IMR-90 (cell line): ENCODE measurements at regions not wholly inside any gene's neighbourhood (a gene's known extent, or its start where the extent isn't known, plus 50 kb on each side); places are given as distances from the start of the nearest gene placed in this dataset.

ENCODE experiments used
- ATAC-seq: fragments of 200-7000 bp; cut with Tn5 transposase; 2 replicates; pipeline ENCODE4 v1.9.1; 2020; ENCODE audit warnings: low read depth, mild to moderate bottlenecking, moderate library complexity
- BruUV-seq: library from RNA; stranded (reverse); fragments of 400-500 nt; replicated peaks from 2 replicates; lab custom pipeline; 2021; lab: Mats Ljungman, UMichigan
- CTCF ChIA-PET: fragments of 300-600 bp; formaldehyde crosslinking; extraction: SDS; loops from one replicate; lab custom pipeline; 2021; ENCODE audit warnings: antibody characterized with exemption; lab: Yijun Ruan, JAX
- POLR2A ChIA-PET: fragments of 300-600 bp; sonication (Branson Sonifier 250); formaldehyde crosslinking; loops from one replicate; lab custom pipeline; 2022; ENCODE audit warnings: antibody characterized with exemption; ENCODE audit not compliant: unreplicated experiment; lab: Charles Lee
- DNase-seq: peaks from one replicate; pipeline ENCODE4 v3.0.0; 2013
- H2AFZ ChIP-seq: replicated peaks from 2 replicates; pipeline ENCODE3; 2013; ENCODE audit warnings: low read length, mild to moderate bottlenecking; ENCODE audit not compliant: poor library complexity
- H2AK5ac ChIP-seq: 2 replicates; pipeline ENCODE4 v1.6.1; 2013; ENCODE audit warnings: low read depth, low read length, inconsistent platforms
- H2AK9ac ChIP-seq: replicated peaks from 2 replicates; pipeline ENCODE3; 2013; ENCODE audit warnings: mild to moderate bottlenecking, low read depth, low read length, moderate library complexity; ENCODE audit not compliant: poor library complexity
- H2BK120ac ChIP-seq: 2 replicates; pipeline ENCODE4 v1.6.1; 2013; ENCODE audit warnings: low read depth, low read length, inconsistent platforms
- H2BK15ac ChIP-seq: 3 replicates; pipeline ENCODE4 v1.6.1; 2013; ENCODE audit warnings: low read depth, low read length, inconsistent platforms
- H2BK20ac ChIP-seq: 2 replicates; pipeline ENCODE4 v1.6.1; 2013; ENCODE audit warnings: low read depth, mild to moderate bottlenecking, inconsistent platforms, low read length, moderate library complexity
- H2BK5ac ChIP-seq: 2 replicates; pipeline ENCODE4 v1.6.1; 2013; ENCODE audit warnings: mild to moderate bottlenecking, low read depth, low read length, inconsistent platforms; ENCODE audit not compliant: poor library complexity, severe bottlenecking
- H3K14ac ChIP-seq: replicated peaks from 2 replicates; pipeline ENCODE4 v1.6.1; 2013; ENCODE audit warnings: low read depth, low read length, inconsistent platforms
- H3K18ac ChIP-seq: 2 replicates; pipeline ENCODE4 v1.6.1; 2013; ENCODE audit warnings: low read depth, low read length, control low read depth
- H3K23ac ChIP-seq: 2 replicates; pipeline ENCODE4 v1.6.1; 2013; ENCODE audit warnings: low read depth, low read length, inconsistent platforms
- H3K27ac ChIP-seq: 2 replicates; pipeline ENCODE4 v1.5.1; 2013; ENCODE audit warnings: mild to moderate bottlenecking, control low read depth, low read length; ENCODE audit not compliant: insufficient read depth
- H3K27me3 ChIP-seq: 2 replicates; pipeline ENCODE4 v1.6.1; 2013; ENCODE audit warnings: low read length; ENCODE audit not compliant: control insufficient read depth, insufficient read depth
- H3K36me3 ChIP-seq: 2 replicates; pipeline ENCODE4 v1.6.1; 2013; ENCODE audit warnings: low read length, mixed read lengths; ENCODE audit not compliant: control insufficient read depth, insufficient read depth
- H3K4ac ChIP-seq: 2 replicates; pipeline ENCODE4 v1.6.1; 2013; ENCODE audit warnings: low read depth, low read length, inconsistent platforms
- H3K4me1 ChIP-seq: 2 replicates; pipeline ENCODE4 v1.6.1; 2013; ENCODE audit warnings: low read length, mixed read lengths; ENCODE audit not compliant: control insufficient read depth, insufficient read depth
- H3K4me2 ChIP-seq: 2 replicates; pipeline ENCODE4 v1.6.1; 2013; ENCODE audit warnings: low read depth, mild to moderate bottlenecking, control low read depth, low read length, moderate library complexity
- H3K4me3 ChIP-seq: 2 replicates; pipeline ENCODE4 v1.5.1; 2013; ENCODE audit warnings: low read depth, mild to moderate bottlenecking, control low read depth, low read length, moderate library complexity; ENCODE audit not compliant: insufficient read depth
- H3K56ac ChIP-seq: 2 replicates; pipeline ENCODE4 v1.6.1; 2013; ENCODE audit warnings: low read length, inconsistent platforms; ENCODE audit not compliant: insufficient read depth; ENCODE audit errors: extremely low read depth
- H3K79me1 ChIP-seq, 2 experiments: 2 replicates each; pipeline ENCODE4 v1.6.1; 2013; ENCODE audit warnings: low read length in 2 of 2, inconsistent platforms in 1 of 2, low read depth in 1 of 2
- H3K9ac ChIP-seq: 2 replicates; pipeline ENCODE4 v1.6.1; 2013; ENCODE audit warnings: low read depth, low read length, control low read depth
- H3K9me1 ChIP-seq: 2 replicates; pipeline ENCODE4 v1.6.1; 2013; ENCODE audit warnings: low read length, inconsistent platforms; ENCODE audit not compliant: insufficient read depth
- H3K9me3 ChIP-seq: 2 replicates; pipeline ENCODE4 v1.6.1; 2013; ENCODE audit warnings: low read length; ENCODE audit not compliant: control insufficient read depth, insufficient read depth
- H4K20me1 ChIP-seq: 2 replicates; pipeline ENCODE4 v1.6.1; 2013; ENCODE audit warnings: low read length, inconsistent platforms; ENCODE audit not compliant: insufficient read depth
- H4K5ac ChIP-seq: 2 replicates; pipeline ENCODE4 v1.6.1; 2013; ENCODE audit warnings: mild to moderate bottlenecking, low read depth, low read length, control low read depth
- H4K8ac ChIP-seq, 2 experiments: 2 replicates each; pipeline ENCODE4 v1.6.1; 2013; ENCODE audit warnings: low read depth in 2 of 2, low read length in 2 of 2, control low read depth in 1 of 2, inconsistent platforms in 1 of 2
- H4K91ac ChIP-seq: 2 replicates; pipeline ENCODE4 v1.6.1; 2013; ENCODE audit warnings: low read depth, low read length, inconsistent platforms; ENCODE audit not compliant: insufficient read depth
- BHLHE40 ChIP-seq: fragments of 150-350 bp; IDR thresholded peaks from 2 replicates; pipeline ENCODE4 v1.6.1; 2016; ENCODE audit warnings: mild to moderate bottlenecking, low read depth, low read length
- CEBPB ChIP-seq: IDR thresholded peaks from 2 replicates; pipeline ENCODE4 v1.6.1; 2012; ENCODE audit warnings: low read depth, low read length, improper control_type of control experiment
- CHD1 ChIP-seq: IDR thresholded peaks from 2 replicates; pipeline ENCODE4 v1.6.1; 2012; ENCODE audit warnings: low read depth, low read length, improper control_type of control experiment
- CTCF ChIP-seq: conservative IDR thresholded peaks from 2 replicates; pipeline ENCODE4 v1.5.1; 2012; ENCODE audit warnings: mild to moderate bottlenecking, low read depth, low read length, improper control_type of control experiment
- ELK1 ChIP-seq: fragments of 150-350 bp; IDR thresholded peaks from 2 replicates; pipeline ENCODE4 v1.6.1; 2016; ENCODE audit warnings: low read depth, mild to moderate bottlenecking, low read length, moderate library complexity, borderline replicate concordance
- FOS ChIP-seq: fragments of 150-350 bp; IDR thresholded peaks from 2 replicates; pipeline ENCODE4 v1.6.1; 2016; ENCODE audit warnings: low read depth, low read length
- MAFK ChIP-seq: IDR thresholded peaks from 2 replicates; pipeline ENCODE4 v1.6.1; 2012; ENCODE audit warnings: low read depth, low read length, improper control_type of control experiment
- MAZ ChIP-seq: IDR thresholded peaks from 2 replicates; pipeline ENCODE4 v1.6.1; 2012; ENCODE audit warnings: low read depth, mild to moderate bottlenecking, low read length, improper control_type of control experiment, moderate library complexity, borderline replicate concordance
- MXI1 ChIP-seq: IDR thresholded peaks from 2 replicates; pipeline ENCODE4 v1.6.1; 2012; ENCODE audit warnings: low read depth, mild to moderate bottlenecking, low read length, moderate library complexity, borderline replicate concordance
- NFE2L2 ChIP-seq: fragments of 150-350 bp; IDR thresholded peaks from 2 replicates; pipeline ENCODE4 v1.6.1; 2016; ENCODE audit warnings: low read depth, mild to moderate bottlenecking, low read length
- POLR2A ChIP-seq: IDR thresholded peaks from 2 replicates; pipeline ENCODE4 v1.6.1; 2012; ENCODE audit warnings: mild to moderate bottlenecking, low read depth, low read length
- RAD21 ChIP-seq: IDR thresholded peaks from 2 replicates; pipeline ENCODE4 v1.6.1; 2012; ENCODE audit warnings: low read length, improper control_type of control experiment
- RCOR1 ChIP-seq: IDR thresholded peaks from 2 replicates; pipeline ENCODE4 v1.6.1; 2012; ENCODE audit warnings: mild to moderate bottlenecking, low read length, improper control_type of control experiment; ENCODE audit not compliant: insufficient replicate concordance
- RFX5 ChIP-seq: IDR thresholded peaks from 2 replicates; pipeline ENCODE4 v1.8.0; 2012; ENCODE audit warnings: low read depth, mild to moderate bottlenecking, low read length, moderate library complexity
- SMC3 ChIP-seq: fragments of 150-350 bp; IDR thresholded peaks from 2 replicates; pipeline ENCODE4 v1.6.1; 2016; ENCODE audit warnings: low read depth, mild to moderate bottlenecking, antibody characterized with exemption, low read length, moderate library complexity
- USF2 ChIP-seq: fragments of 150-350 bp; IDR thresholded peaks from 2 replicates; pipeline ENCODE4 v1.6.1; 2017; ENCODE audit warnings: mild to moderate bottlenecking, antibody characterized with exemption, low read length, low read depth
- WGBS, 2 experiments: methylation state at CpG; one replicate each; pipeline versions ENCODE4 v1.1.5 to v1.1.7; 2013; ENCODE audit warnings: missing lambda C conversion rate in 2 of 2; ENCODE audit not compliant: insufficient read length in 1 of 2; ENCODE audit errors: extremely low coverage in 2 of 2; 5-methylcytosine and 5-hydroxymethylcytosine counted together
- dilution Hi-C: fragments of 300-500 bp; cut with HindIII; formaldehyde crosslinking; loops from one replicate; pipeline ENCODE4 v1.14.3; 2018; ENCODE audit warnings: low sequenced_read_pairs; ENCODE audit not compliant: unreplicated experiment
- in situ Hi-C: fragments of 300-500 bp; cut with MboI; formaldehyde crosslinking; loops from 3 replicates; pipeline ENCODE4 v1.14.3; 2019; ENCODE audit warnings: low sequenced_read_pairs, inconsistent platforms, mixed read lengths
- intact Hi-C: fragments of 100-400 bp; cut with micrococcal nuclease; formaldehyde crosslinking; loops from 2 replicates; pipeline ENCODE4 v1.10.0; 2022

- no peaks in the 10 kb centered on the region for H3K36me3 ChIP-seq
- H2BK120ac ChIP-seq, result no peak overlapping the region
- H3K4me3 ChIP-seq, result no peak overlapping the region
- no peak overlapping the region for H2AFZ ChIP-seq
- H3K9me3 ChIP-seq, result peaks cover 7% of the 10 kb centered on the region
- no peak overlapping the region for H3K27ac ChIP-seq
- no peaks in the 10 kb centered on the region for H3K79me1 ChIP-seq
- no peak for TF ChIP-seq MAFK
- no peak for TF ChIP-seq USF2
- TF ChIP-seq FOS, result no peak
- no peak for TF ChIP-seq CTCF
- no peak for TF ChIP-seq BHLHE40
- no peak for TF ChIP-seq RFX5
- TF ChIP-seq CEBPB, result no peak
- no peak for TF ChIP-seq ELK1
- no peak for TF ChIP-seq RCOR1
- no peak for TF ChIP-seq MXI1
- TF ChIP-seq NFE2L2, result no peak
- TF ChIP-seq SMC3, result no peak
- TF ChIP-seq RAD21, result no peak
- TF ChIP-seq MAZ, result no peak
- TF ChIP-seq CHD1, result no peak
- TF ChIP-seq POLR2A, result no peak
- POLR2A ChIA-PET, result no interaction called here
- no peak overlapping the region for H3K4ac ChIP-seq
- no peaks in the 10 kb centered on the region for H4K20me1 ChIP-seq
- no peak overlapping the region for H2BK15ac ChIP-seq
- no peak overlapping the region for H4K8ac ChIP-seq
- dilution Hi-C loops (no loop called here), intact Hi-C loops (loop anchor here (5.0 kb wide), 1 partner anchor 1662 kb away; no protein-coding TSS in a partner anchor), in situ Hi-C loops (no loop called here)
- no peaks in the 10 kb centered on the region for H3K4me1 ChIP-seq
- ATAC-seq (no peak), DNase-seq (no peak)
- no peak overlapping the region for H2AK5ac ChIP-seq
- H3K4me2 ChIP-seq, result no peak overlapping the region
- H3K9me1 ChIP-seq, result no peaks in the 10 kb centered on the region
- CTCF ChIA-PET, result no interaction called here
- no peak overlapping the region for H2BK20ac ChIP-seq
- H2AK9ac ChIP-seq, result no peak overlapping the region
- BruUV-seq, result no TSS peak
- H3K27me3 ChIP-seq, result no peaks in the 10 kb centered on the region
- no peak overlapping the region for H2BK5ac ChIP-seq
- no CpG with 5 or more reads among the region's 1 CpG for WGBS, 2 experiments
- H3K14ac ChIP-seq, result no peak overlapping the region
- H4K91ac ChIP-seq, result no peak overlapping the region
- H4K5ac ChIP-seq, result no peak overlapping the region
- no peak overlapping the region for H3K23ac ChIP-seq
- no peak overlapping the region for H3K9ac ChIP-seq
- H3K18ac ChIP-seq, result no peak overlapping the region
- H3K56ac ChIP-seq, result no peak overlapping the region
Measured at GRCh38 chr10:83254698-83255097, 884.6 kb upstream of the GHITM start.
